Caco-2 (cell line): ENCODE measurements at regions not wholly inside any gene's neighbourhood (a gene's known extent, or its start where the extent isn't known, plus 50 kb on each side); places are given as distances from the start of the nearest gene placed in this dataset.
A peak's percentile ranks its signal among the peaks of the same experiment; 100 is the strongest.
"Not testable (repeated sequence)": the region's sequence is repeated elsewhere in the genome, so short reads cannot be mapped to it uniquely, and the experiment has no call there.

Experiments
- BruUV-seq: library from RNA; stranded (reverse); fragments of 400-500 nt; replicated peaks from 2 replicates; lab custom pipeline; 2021; lab: Mats Ljungman, UMichigan
- CTCF ChIA-PET: fragments of 300-600 bp; sonication (Branson Sonifier 250); formaldehyde crosslinking; loops from one replicate; lab custom pipeline; 2022; ENCODE audit warnings: antibody characterized with exemption; lab: Charles Lee
- POLR2A ChIA-PET: fragments of 300-600 bp; sonication (Branson Sonifier 250); formaldehyde crosslinking; loops from one replicate; lab custom pipeline; 2022; ENCODE audit warnings: antibody characterized with exemption; lab: Charles Lee
- DNase-seq, 2 experiments: peaks; one replicate each; pipeline versions ENCODE4 v3.0.0 to v3.0.0-alpha.2; 2020 to 2022
- H3K27me3 ChIP-seq: replicated peaks from 2 replicates; pipeline ENCODE4 v1.6.0; 2011; ENCODE audit warnings: low read length; ENCODE audit not compliant: control insufficient read depth, insufficient read depth
- H3K36me3 ChIP-seq: 2 replicates; pipeline ENCODE4 v1.5.1; 2011; ENCODE audit warnings: low read length; ENCODE audit not compliant: control insufficient read depth, insufficient read depth
- H3K4me1 ChIP-seq: fragments of 250-450 bp; sonication (Bioruptor Pico); 2 replicates; pipeline ENCODE4 v1.5.1; 2020; ENCODE audit warnings: mild to moderate bottlenecking
- H3K4me3 ChIP-seq: 2 replicates; pipeline ENCODE4 v1.5.1; 2011; ENCODE audit warnings: low read depth, mild to moderate bottlenecking, control low read depth, low read length
- H3K9me3 ChIP-seq: fragments of 250-450 bp; sonication (Bioruptor Pico); 2 replicates; pipeline ENCODE4 v1.5.1; 2020; ENCODE audit warnings: mild to moderate bottlenecking, moderate library complexity
- H3K27ac Mint-ChIP-seq: one replicate; pipeline ENCODE4 v1.8.0; 2022; ENCODE audit warnings: mixed read lengths; ENCODE audit not compliant: unreplicated experiment
- H3K27me3 Mint-ChIP-seq: one replicate; pipeline ENCODE4 v1.8.0; 2022; ENCODE audit warnings: mixed read lengths; ENCODE audit not compliant: insufficient read depth, unreplicated experiment
- H3K36me3 Mint-ChIP-seq: one replicate; pipeline ENCODE4 v1.8.0; 2022; ENCODE audit warnings: mild to moderate bottlenecking, mixed read lengths; ENCODE audit not compliant: insufficient read depth, unreplicated experiment
- H3K4me1 Mint-ChIP-seq: one replicate; pipeline ENCODE4 v1.8.0; 2022; ENCODE audit warnings: low read depth, mixed read lengths; ENCODE audit not compliant: unreplicated experiment
- H3K4me3 Mint-ChIP-seq: one replicate; pipeline ENCODE4 v1.8.0; 2022; ENCODE audit warnings: mild to moderate bottlenecking, moderate library complexity, mixed read lengths; ENCODE audit not compliant: unreplicated experiment
- H3K9me3 Mint-ChIP-seq: one replicate; pipeline ENCODE4 v1.8.0; 2022; ENCODE audit warnings: mixed read lengths; ENCODE audit not compliant: unreplicated experiment
- intact Hi-C: fragments of 100-400 bp; cut with micrococcal nuclease; formaldehyde crosslinking; loops from one replicate; pipeline ENCODE4 v1.10.0; 2022; ENCODE audit not compliant: unreplicated experiment
- TF ChIP-seq, protein P1 (sequence below), 2 experiments: fragments of 200-600 bp in 1 of 2; IDR thresholded peaks; 1 replicate in 1 of 2; 2 replicates in 1 of 2; pipeline versions ENCODE4 v1.5.1 to v1.8.0; 2011 to 2022; ENCODE audit warnings: antibody characterized with exemption in 1 of 2, control low read depth in 1 of 2, inconsistent platforms in 1 of 2, low read depth in 1 of 2, low read length in 1 of 2, mild to moderate bottlenecking in 1 of 2, moderate library complexity in 1 of 2; ENCODE audit not compliant: insufficient read depth in 1 of 2, severe bottlenecking in 1 of 2, unreplicated experiment in 1 of 2

DNA sequence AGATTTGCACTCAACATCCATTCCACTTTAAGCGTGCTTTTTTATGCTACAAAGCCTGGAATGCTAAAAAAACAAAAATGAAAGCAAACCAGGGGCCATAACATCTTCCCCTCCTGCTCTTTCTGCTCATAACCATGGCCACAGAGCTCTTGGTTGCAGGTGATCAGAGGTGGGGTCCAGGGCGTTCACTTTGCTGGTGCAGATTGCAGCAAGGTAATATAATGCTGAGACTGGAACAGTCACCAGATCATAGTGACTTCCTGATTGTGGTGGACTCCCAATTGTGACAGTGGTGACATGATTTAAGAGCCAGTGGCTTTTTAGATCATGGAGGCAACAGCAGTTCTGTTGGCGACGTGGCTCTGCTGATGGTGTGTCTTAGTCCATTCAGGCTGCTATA lies 115.0 kb upstream of the CPM start:
- CTCF ChIA-PET: no interaction called here
- Mint-ChIP-seq H3K36me3 (no peaks in the 10 kb centered on the region), H3K9me3 (no peaks in the 10 kb centered on the region)

DNA sequence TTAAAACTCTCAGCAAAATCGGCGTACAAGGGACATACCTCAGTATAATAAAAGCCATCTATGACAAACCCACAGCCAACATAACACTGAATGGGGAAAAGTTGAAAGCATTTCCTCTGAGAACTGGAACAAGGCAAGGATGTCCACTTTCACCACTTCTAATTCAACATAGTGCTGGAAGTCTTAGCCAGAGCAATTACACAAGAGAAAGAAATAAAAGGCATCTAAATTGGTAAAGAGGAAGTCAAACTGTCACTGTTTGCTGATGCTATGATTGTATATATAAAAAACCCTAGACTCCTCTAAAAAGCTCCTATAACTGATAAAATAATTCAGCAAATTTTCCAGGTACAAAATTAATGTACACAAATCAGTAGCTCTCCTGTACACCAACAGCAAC lies 116.9 kb upstream of the CPM start:
- H3K9me3 Mint-ChIP-seq, H3K36me3 Mint-ChIP-seq, H3K36me3 ChIP-seq, H3K27me3 Mint-ChIP-seq, CTCF ChIA-PET, DNase-seq, H3K9me3 ChIP-seq, POLR2A ChIA-PET, H3K4me3 ChIP-seq, intact Hi-C loops, H3K4me3 Mint-ChIP-seq, H3K27me3 ChIP-seq, H3K27ac Mint-ChIP-seq, BruUV-seq: not testable (repeated sequence)
- H3K4me1 Mint-ChIP-seq: peaks cover 17% of the 10 kb centered on the region
- H3K4me1 ChIP-seq: peaks cover 14% of the 10 kb centered on the region

More for the DNA sequence above, 115.0 kb upstream of the CPM start:
- TF ChIP-seq, protein P1, sequence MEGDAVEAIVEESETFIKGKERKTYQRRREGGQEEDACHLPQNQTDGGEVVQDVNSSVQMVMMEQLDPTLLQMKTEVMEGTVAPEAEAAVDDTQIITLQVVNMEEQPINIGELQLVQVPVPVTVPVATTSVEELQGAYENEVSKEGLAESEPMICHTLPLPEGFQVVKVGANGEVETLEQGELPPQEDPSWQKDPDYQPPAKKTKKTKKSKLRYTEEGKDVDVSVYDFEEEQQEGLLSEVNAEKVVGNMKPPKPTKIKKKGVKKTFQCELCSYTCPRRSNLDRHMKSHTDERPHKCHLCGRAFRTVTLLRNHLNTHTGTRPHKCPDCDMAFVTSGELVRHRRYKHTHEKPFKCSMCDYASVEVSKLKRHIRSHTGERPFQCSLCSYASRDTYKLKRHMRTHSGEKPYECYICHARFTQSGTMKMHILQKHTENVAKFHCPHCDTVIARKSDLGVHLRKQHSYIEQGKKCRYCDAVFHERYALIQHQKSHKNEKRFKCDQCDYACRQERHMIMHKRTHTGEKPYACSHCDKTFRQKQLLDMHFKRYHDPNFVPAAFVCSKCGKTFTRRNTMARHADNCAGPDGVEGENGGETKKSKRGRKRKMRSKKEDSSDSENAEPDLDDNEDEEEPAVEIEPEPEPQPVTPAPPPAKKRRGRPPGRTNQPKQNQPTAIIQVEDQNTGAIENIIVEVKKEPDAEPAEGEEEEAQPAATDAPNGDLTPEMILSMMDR (IDR thresholded peaks at IDR 0.05; ENCODE audit: insufficient read depth in 1 of 2, low read depth in 1 of 2, low read length in 1 of 2, severe bottlenecking in 1 of 2, unreplicated experiment in 1 of 2): no peak
- Mint-ChIP-seq H3K4me1 (peaks cover 15% of the 10 kb centered on the region), H3K27ac (no peak overlapping the region), H3K4me3 (no peak overlapping the region), H3K27me3 (no peaks in the 10 kb centered on the region)
- intact Hi-C loops: no loop called here
- POLR2A ChIA-PET: no interaction called here
- H3K4me1 ChIP-seq: peaks cover 8% of the 10 kb centered on the region
- no TSS peak for BruUV-seq
- H3K4me3 ChIP-seq: no peak overlapping the region
- H3K36me3 ChIP-seq: no peaks in the 10 kb centered on the region
- H3K27me3 ChIP-seq: no peaks in the 10 kb centered on the region
- no peaks in the 10 kb centered on the region for H3K9me3 ChIP-seq
- DNase-seq: no peak

DNA sequence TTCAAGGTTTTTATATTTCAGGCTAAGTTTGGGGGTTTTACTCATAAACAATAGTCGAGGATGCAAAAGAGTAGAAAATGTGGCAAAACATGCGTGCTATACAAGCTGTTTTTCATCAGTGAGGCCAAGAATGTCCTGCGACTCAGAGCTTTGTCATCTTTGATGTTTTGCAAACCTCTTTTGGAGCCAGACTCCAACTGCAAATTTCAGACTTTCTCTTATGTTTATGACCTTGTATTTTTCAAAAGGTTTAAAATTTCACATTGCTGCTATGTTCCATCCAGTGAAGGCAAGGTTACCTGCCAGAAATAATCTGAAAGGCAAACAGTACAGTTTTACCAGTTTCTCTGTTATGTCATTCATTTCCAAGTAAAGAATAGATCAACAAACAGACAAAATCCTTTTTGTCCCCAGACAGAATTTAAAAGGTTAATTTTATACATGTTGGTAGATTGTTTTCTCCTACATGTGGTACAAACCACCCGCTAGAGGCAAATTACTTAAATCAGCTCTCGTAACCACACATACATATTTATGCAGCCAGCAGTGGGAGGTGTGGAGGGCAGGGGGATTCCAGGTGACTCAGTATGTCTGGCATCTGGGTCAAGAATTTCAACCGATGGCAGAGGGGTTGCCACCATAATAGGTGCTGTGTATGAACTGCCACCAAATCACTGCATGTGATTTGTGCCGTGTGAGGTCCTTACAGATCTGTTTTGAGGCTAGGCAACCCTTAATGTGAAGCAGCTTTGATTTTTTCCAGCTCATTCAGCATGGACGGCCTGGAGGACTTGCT lies 119.8 kb upstream of the CPM start:
- no peaks in the 10 kb centered on the region for H3K36me3 ChIP-seq
- Mint-ChIP-seq H3K27me3 (no peaks in the 10 kb centered on the region), H3K36me3 (no peaks in the 10 kb centered on the region), H3K27ac (peak overlapping the region; percentile 17), H3K9me3 (no peaks in the 10 kb centered on the region), H3K4me1 (peaks cover 17% of the 10 kb centered on the region), H3K4me3 (peak overlapping the region; percentile 16)
- H3K4me1 ChIP-seq: peaks cover 14% of the 10 kb centered on the region
- H3K9me3 ChIP-seq: no peaks in the 10 kb centered on the region
- POLR2A ChIA-PET: no interaction called here
- no TSS peak for BruUV-seq
- no peak overlapping the region for H3K4me3 ChIP-seq
- intact Hi-C loops: no loop called here
- CTCF ChIA-PET: no interaction called here
- TF ChIP-seq, protein P1 (IDR thresholded peaks at IDR 0.05; ENCODE audit: insufficient read depth in 1 of 2, low read depth in 1 of 2, low read length in 1 of 2, severe bottlenecking in 1 of 2, unreplicated experiment in 1 of 2): no peak
- no peaks in the 10 kb centered on the region for H3K27me3 ChIP-seq
- DNase-seq: peak; percentile 49 to 52
